Activated CD4-positive, alpha-beta T cell treated with anti-CD3 and anti-CD28 coated beads for 4 hours (primary cell): ENCODE measurements at regions not wholly inside any gene's neighbourhood (a gene's known extent, or its start where the extent isn't known, plus 50 kb on each side); places are given as distances from the start of the nearest gene placed in this dataset.
"Not testable (repeated sequence)": the region's sequence is repeated elsewhere in the genome, so short reads cannot be mapped to it uniquely, and the experiment has no call there.

Experiments used
- DNase-seq, 2 donors: peaks; one replicate each; pipeline ENCODE4 v3.0.0-alpha.2; 2020

GRCh38 chr10:124159153-124159552 lies 65.8 kb upstream of the CHST15 start:
- DNase-seq, result no peak

- DNase-seq, result no peak
These were observed 65.2 kb upstream of the CHST15 start for GRCh38 chr10:124158592-124158991.

GRCh38 chr10:124157271-124157681 lies 63.9 kb upstream of the CHST15 start:
- DNase-seq, result no peak

GRCh38 chr10:124156524-124157260 lies 63.3 kb upstream of the CHST15 start:
- DNase-seq, result no peak

- no peak for DNase-seq
These were observed 62.5 kb upstream of the CHST15 start for GRCh38 chr10:124155781-124156435.

- DNase-seq, result peak; percentile 10 to 24
These were observed 59.8 kb upstream of the CHST15 start for GRCh38 chr10:124153023-124153826.

GRCh38 chr10:124152139-124153022 lies 59.0 kb upstream of the CHST15 start:
- no peak for DNase-seq

- no peak for DNase-seq
These were observed 58.2 kb upstream of the CHST15 start for GRCh38 chr10:124151466-124152095.

GRCh38 chr10:124150807-124151417 lies 57.5 kb upstream of the CHST15 start:
- no peak for DNase-seq

GRCh38 chr10:124150189-124150806 lies 56.9 kb upstream of the CHST15 start:
- no peak for DNase-seq

GRCh38 chr10:124149189-124150042 lies 56.0 kb upstream of the CHST15 start:
- DNase-seq, result no peak

GRCh38 chr10:124148509-124149188 lies 55.3 kb upstream of the CHST15 start:
- DNase-seq, result not testable (repeated sequence)

GRCh38 chr10:124146483-124146882 lies 53.1 kb upstream of the CHST15 start:
- no peak for DNase-seq

- no peak for DNase-seq
These were observed 51.9 kb upstream of the CHST15 start for GRCh38 chr10:124145109-124145870.

- no peak for DNase-seq
These were observed 51.1 kb upstream of the CHST15 start for GRCh38 chr10:124144536-124144935.

- DNase-seq, result no peak
These were observed 50.3 kb upstream of the CHST15 start for GRCh38 chr10:124143721-124144120.
